Colonic mucosa (tissue), 4 donors: ENCODE measurements at regions not wholly inside any gene's neighbourhood (a gene's known extent, or its start where the extent isn't known, plus 50 kb on each side); places are given as distances from the start of the nearest gene placed in this dataset.

Experiments used
- DNase-seq: peaks from one replicate; pipeline ENCODE4 v3.0.0-alpha.2; 2020
- H3K27ac ChIP-seq: fragments of 200-600 bp; one replicate; pipeline ENCODE4 v1.8.0; 2021
- H3K27me3 ChIP-seq: fragments of 200-600 bp; one replicate; pipeline ENCODE4 v1.8.0; 2021
- H3K36me3 ChIP-seq: fragments of 200-600 bp; one replicate; pipeline ENCODE4 v1.8.0; 2021
- H3K4me1 ChIP-seq: fragments of 200-600 bp; one replicate; pipeline ENCODE4 v1.8.0; 2021; ENCODE audit warnings: mild to moderate bottlenecking
- H3K4me3 ChIP-seq: fragments of 200-600 bp; one replicate; pipeline ENCODE4 v1.8.0; 2021
- H3K9ac ChIP-seq, 2 donors: one replicate each; pipeline ENCODE4 v1.7.0; 2013; ENCODE audit warnings: control low read depth in 2 of 2, low read depth in 2 of 2, low read length in 2 of 2
- H3K9me3 ChIP-seq: fragments of 200-600 bp; one replicate; pipeline ENCODE4 v1.8.0; 2021
- intact Hi-C: fragments of 100-400 bp; cut with DNase I; formaldehyde crosslinking; loops from one replicate; pipeline ENCODE4 v1.14.1; 2022
- TF ChIP-seq, protein P1 (sequence below): fragments of 200-600 bp; IDR thresholded peaks from one replicate; pipeline ENCODE4 v1.8.0; 2022; ENCODE audit warnings: antibody characterized with exemption, mild to moderate bottlenecking
- donor health status: healthy.
- donor health status: DM: no; HTN: no; CAD: no.
- donor health status: DM: no; HTN: no; CAD: no.

DNA sequence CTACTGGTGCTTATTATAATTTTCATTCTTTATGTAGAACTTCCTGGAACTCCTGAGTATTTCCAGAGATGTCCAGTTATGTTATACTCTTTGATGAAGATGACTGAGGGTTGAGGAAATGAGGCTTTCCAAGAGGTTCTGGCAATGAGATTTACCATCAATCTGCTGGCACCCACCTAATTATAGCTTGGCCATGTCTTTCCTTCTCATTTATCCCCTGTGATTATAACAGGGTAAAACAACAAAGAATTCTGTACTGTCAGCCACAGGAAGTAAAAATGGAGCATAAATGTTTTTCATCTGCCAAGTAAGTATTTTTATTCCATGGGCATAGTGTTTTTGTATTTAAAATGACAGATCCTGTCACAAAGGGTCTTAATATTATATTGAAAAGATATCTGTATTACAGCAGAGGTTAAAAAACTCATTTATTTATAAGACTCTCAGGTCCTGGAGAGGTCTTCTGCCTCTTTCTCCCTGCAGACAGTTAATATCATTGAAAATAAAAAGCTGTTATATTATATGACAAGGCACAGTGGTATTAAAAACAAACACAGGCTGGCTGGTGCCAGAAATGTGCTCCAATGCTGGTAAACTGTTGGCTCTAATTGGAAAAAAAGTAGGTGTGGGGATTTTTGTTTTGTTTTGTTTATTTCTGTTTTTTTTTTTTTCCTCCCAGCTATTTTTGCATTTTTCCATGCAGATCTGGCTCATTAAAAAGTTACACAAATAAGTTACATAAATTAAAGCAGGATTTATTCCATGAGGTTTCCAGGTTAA, 1764.1 kb upstream of the CELF4 start:
- no peaks in the 10 kb centered on the region for H3K9me3 ChIP-seq
- no peaks in the 10 kb centered on the region for H3K27me3 ChIP-seq
- DNase-seq = no peak
- intact Hi-C loops = no loop called here
- no peak overlapping the region for H3K4me3 ChIP-seq
- no peak overlapping the region for H3K27ac ChIP-seq
- no peaks in the 10 kb centered on the region for H3K4me1 ChIP-seq
- H3K9ac ChIP-seq = no peak overlapping the region
- TF ChIP-seq, protein P1, sequence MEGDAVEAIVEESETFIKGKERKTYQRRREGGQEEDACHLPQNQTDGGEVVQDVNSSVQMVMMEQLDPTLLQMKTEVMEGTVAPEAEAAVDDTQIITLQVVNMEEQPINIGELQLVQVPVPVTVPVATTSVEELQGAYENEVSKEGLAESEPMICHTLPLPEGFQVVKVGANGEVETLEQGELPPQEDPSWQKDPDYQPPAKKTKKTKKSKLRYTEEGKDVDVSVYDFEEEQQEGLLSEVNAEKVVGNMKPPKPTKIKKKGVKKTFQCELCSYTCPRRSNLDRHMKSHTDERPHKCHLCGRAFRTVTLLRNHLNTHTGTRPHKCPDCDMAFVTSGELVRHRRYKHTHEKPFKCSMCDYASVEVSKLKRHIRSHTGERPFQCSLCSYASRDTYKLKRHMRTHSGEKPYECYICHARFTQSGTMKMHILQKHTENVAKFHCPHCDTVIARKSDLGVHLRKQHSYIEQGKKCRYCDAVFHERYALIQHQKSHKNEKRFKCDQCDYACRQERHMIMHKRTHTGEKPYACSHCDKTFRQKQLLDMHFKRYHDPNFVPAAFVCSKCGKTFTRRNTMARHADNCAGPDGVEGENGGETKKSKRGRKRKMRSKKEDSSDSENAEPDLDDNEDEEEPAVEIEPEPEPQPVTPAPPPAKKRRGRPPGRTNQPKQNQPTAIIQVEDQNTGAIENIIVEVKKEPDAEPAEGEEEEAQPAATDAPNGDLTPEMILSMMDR = no peak
- no peaks in the 10 kb centered on the region for H3K36me3 ChIP-seq

DNA sequence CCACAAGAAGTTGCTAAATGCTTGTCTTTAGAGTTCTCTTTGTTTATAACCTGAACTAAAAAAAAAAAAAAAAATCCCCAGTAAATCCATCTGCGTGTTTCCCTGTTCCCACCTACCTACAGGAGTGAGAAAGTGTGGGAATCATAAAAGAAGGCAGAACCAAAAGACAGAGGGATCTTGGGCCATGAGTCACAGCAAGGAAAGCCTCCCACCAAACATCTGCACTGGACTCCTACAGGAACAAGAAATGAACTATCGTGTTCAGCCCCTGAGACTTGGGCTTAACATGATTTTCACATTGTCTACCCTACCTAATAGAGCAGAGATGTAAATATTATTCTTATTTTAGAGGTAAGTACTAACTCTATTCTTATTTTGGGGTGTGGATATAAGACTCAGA, 1761.2 kb upstream of the CELF4 start:
- TF ChIP-seq, protein P1 = no peak
- Histone ChIP-seq H3K9me3 (no peaks in the 10 kb centered on the region), H3K27me3 (no peaks in the 10 kb centered on the region), H3K9ac (no peak overlapping the region), H3K4me3 (no peak overlapping the region), H3K36me3 (no peaks in the 10 kb centered on the region), H3K4me1 (no peaks in the 10 kb centered on the region), H3K27ac (no peak overlapping the region)
- DNase-seq = no peak
- intact Hi-C loops = no loop called here

DNA sequence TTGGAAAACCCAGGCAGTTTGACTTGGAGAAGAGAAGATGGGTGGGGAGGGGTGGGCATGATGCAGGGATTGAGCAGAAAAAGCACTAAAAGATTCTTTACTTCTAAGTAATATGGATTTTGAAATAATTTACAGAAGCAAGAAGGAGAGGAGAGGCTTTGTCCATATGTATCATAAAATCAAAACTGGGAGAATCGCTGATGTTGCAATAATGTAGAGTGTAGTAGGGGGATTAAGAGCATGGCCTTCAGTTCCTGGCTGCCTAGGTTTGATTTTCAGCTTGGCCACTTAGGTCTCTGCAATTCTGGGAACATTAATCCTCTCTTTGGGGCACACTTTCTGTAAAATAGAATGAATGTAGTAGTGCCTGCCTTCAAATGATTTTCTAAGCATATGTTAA, 1760.4 kb upstream of the CELF4 start:
- Histone ChIP-seq H3K9ac (no peak overlapping the region), H3K4me3 (no peak overlapping the region), H3K27ac (no peak overlapping the region), H3K27me3 (no peaks in the 10 kb centered on the region), H3K36me3 (no peaks in the 10 kb centered on the region), H3K4me1 (no peaks in the 10 kb centered on the region), H3K9me3 (no peaks in the 10 kb centered on the region)
- TF ChIP-seq, protein P1 = no peak
- no peak for DNase-seq
- intact Hi-C loops = no loop called here

DNA sequence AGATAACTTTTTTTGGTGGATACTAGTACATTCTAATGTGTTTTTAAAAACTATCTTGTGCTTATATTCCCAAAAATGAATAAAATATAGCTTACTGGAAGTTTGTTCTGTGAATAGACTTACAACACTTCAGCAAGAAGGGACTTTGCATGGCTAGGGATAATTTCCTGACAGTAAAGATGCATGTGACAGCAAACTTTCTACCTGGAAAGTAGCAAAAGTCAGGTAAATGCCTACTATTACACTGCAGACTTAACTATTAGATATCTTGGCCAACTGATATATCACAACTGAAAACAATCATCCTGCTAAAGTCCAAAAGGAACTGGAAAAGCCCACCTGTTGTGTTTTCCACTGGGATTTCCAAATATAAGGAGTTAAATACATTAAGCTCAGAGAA, 1753.5 kb upstream of the CELF4 start:
- no peak overlapping the region for H3K4me3 ChIP-seq
- H3K36me3 ChIP-seq = no peaks in the 10 kb centered on the region
- TF ChIP-seq, protein P1 = no peak
- no peak for DNase-seq
- H3K27me3 ChIP-seq = no peaks in the 10 kb centered on the region
- H3K4me1 ChIP-seq = no peaks in the 10 kb centered on the region
- intact Hi-C loops = no loop called here
- no peaks in the 10 kb centered on the region for H3K9me3 ChIP-seq
- H3K27ac ChIP-seq = no peak overlapping the region
- H3K9ac ChIP-seq = no peak overlapping the region

DNA sequence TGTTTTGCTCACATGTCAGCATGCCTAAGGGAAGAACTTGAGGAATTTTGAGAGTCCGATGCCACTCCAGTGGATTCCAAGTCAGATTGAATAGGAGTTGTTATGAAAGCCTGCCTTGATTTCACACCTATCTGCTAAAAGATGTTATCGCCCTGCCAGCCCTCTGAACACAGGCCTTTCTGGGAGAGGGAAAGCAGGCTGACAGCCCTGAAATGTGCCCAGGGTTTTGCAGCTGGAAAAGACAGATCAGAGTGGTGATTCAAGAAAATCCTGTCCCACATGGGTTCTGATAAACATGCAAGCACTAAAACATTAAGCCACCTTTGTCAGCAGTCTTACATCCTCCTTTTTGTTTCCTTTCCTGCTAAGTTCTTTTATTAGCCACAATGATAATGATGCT, 1752.9 kb upstream of the CELF4 start:
- H3K27me3 ChIP-seq = no peaks in the 10 kb centered on the region
- intact Hi-C loops = no loop called here
- no peak for DNase-seq
- H3K9me3 ChIP-seq = no peaks in the 10 kb centered on the region
- no peaks in the 10 kb centered on the region for H3K4me1 ChIP-seq
- H3K4me3 ChIP-seq = no peak overlapping the region
- no peak overlapping the region for H3K9ac ChIP-seq
- TF ChIP-seq, protein P1 = no peak
- H3K36me3 ChIP-seq = no peaks in the 10 kb centered on the region
- no peak overlapping the region for H3K27ac ChIP-seq
